ENCODE measurements at regions not wholly inside any gene's neighbourhood (a gene's known extent, or its start where the extent isn't known, plus 50 kb on each side); places are given as distances from the start of the nearest gene placed in this dataset.
A peak's percentile ranks its signal among the peaks of the same experiment; 100 is the strongest.

DNA sequence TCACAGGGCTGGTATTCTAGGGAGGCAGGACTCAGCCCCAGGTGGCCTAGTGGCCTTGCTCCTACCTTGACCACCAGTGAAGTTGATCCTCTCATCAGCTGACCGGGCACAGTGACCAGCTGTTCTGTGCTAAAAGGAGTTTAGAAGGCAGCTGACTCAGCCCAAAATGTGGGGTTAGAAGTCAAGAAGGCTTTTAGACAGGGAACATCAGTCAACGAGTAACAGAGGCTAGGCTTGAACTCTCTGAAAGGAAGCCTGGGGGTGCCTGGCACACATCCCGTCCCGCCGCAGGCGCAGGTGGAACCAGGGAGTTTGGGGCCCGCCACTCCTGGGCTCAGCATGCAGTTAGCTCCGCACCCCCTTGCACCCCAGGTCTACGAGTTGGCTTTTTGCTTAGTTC is 114.9 kb upstream of the SLC45A1 start:
- no peak for DNase-seq (ENCODE audit: low read depth)

DNA sequence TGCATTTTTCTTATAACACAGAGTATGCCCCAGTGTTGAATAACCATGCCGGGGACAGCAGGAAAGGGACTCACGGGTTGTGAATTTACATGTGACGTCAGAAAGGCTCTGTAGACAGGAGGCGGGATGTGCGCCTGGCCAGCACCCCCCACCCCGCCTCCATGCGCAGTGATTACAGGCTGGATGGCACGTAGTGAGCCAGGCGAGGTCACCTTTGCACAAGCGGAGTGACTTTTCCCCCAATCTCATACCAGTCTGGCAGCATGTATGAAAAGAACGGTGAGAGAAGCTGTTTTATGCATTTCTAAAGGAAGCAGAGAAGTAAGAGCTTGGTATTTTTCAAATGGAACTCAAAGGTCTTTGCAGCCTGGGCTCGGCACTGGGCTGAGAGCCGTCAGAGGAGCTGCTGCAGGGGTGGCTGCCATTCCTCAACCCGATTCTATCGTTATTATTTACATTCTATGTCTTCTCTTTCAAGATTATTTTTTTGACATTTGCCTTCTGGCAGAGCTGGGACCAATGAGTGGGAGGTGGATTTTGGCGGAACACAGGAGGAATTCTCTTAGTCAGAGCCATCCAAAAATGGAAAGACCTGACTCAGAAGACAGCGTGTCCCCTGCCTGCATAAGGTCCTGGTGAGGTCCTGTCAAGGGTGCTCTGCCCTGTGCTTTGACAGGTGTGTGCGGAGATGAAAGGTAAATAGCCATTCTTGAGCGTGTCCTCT is 115.6 kb upstream of the SLC45A1 start:
- peak; percentile 73 for DNase-seq (ENCODE audit: low read depth)

DNA sequence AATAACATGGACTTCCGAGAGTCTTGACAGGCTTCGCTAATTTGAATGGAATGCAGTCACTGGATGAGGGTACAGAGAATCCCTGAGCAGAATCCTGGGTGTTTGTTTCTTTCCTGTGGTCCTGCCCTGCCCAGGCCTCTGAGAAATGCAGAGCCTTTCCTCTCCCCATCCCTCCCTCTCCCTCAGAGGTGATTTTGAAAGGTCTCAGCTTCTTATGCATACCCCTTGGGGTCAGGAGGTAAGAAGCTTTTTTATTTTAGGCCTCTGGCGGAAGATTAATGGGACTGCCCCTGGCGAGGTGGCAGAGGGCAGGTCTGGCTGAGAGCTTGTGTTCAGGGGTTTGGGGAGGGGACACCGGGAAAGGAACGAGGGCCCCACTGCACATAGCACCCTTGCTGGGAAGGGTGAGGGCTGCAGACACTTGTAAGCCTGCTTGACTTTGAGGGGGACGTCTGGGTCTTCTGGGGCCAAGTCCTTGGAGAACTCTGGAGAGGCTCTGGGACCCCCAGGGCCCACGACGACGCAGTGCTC is 116.5 kb upstream of the SLC45A1 start:
- no peak for DNase-seq (ENCODE audit: low read depth)

DNA sequence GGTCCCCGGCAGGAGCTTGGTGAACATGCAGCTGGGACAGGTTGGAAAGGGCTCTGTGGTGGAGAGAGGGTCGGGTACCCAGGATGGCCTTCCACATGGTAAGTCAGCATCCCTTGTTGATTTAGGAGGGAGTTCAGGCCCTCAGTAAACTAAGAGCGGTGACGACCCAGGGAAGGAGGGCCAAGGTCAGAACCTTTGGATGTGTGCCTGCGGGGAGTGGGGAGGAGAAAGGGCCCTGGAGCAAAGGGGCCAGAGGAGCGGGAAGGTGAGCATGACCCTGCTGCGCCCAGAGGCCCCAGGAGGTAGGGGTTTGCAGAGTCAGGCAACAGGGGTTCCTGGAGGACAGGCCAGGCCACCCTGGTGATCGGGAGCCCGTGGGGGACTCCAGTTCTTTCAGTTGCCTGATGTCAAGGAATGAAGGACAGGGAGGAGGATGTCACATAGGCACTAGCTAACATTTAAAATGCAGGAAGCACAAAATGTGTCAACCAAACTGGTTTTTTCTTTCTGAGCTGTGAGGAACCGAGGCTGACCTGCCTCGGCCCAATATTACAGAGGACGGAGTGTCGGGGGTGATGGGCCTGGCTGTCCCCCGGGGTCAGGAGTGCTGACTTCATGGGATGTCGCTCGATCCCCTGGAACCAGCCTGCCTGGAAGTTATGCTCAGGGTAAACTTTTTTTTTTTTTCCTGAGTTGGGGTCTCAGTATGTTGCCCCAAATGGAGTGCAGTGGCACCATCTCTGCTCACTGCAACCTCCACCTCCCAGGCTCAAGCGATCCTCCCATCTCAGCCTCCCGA is 117.4 kb upstream of the SLC45A1 start:
- no peak for DNase-seq (ENCODE audit: low read depth)

DNA sequence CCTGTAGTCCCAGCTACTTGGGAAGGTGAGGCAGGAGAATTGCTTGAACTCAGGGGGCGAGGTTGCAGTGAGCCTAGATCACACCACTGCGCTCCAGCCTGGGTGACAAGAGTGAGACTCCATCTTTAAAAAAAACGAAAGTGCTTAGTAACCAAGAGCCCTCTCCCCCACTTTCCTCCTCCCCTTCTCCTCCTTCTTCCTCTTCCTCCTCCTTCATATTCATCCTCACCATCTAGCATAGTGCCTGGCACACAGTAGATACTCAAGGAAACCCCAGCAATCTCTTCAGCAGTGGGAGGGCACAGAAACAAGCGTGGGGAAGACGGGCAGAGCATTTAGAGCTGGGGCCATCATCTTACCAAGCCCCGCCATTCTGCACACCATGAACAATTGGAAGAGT is 119.4 kb upstream of the SLC45A1 start:
- DNase-seq (ENCODE audit: low read depth), result no peak

DNA sequence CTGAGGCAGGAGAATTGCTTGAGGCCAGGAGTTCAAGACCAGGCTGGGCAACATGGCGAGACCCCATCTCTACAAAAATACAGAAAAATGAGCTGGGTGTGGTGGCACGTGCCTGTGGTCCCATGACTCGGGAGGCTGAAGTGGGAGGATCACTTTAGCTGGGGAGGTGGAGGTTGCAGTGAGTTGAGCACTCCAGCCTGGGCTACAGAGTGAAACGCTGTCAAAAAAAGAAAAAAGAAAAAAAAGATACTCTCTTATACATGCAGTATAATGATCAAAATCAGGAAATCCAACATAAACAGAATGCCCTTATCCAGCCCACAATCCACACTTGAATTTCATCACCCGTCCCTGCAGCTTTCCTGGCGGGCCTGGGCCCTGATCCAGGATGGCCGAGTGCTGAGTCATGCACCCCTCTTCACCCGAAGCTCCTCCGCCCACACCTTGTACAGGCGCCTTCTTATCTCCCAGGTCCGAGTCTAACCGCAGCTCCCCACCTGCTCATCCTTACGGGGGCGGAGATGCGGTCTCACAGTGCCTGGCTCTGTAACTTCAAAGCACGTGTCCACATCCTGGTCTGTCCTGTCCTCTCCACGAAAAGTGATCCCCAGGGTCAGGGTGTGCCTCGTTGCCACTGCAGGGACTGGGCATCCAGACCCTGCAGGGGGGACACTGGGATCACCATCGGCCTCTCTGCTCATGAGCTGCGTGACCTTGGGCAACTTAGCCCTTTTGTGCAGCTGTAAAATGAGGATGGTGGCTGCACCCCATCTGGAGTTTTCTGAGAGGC is 120.2 kb upstream of the SLC45A1 start:
- peak; percentile 73 for DNase-seq (ENCODE audit: low read depth)

DNA sequence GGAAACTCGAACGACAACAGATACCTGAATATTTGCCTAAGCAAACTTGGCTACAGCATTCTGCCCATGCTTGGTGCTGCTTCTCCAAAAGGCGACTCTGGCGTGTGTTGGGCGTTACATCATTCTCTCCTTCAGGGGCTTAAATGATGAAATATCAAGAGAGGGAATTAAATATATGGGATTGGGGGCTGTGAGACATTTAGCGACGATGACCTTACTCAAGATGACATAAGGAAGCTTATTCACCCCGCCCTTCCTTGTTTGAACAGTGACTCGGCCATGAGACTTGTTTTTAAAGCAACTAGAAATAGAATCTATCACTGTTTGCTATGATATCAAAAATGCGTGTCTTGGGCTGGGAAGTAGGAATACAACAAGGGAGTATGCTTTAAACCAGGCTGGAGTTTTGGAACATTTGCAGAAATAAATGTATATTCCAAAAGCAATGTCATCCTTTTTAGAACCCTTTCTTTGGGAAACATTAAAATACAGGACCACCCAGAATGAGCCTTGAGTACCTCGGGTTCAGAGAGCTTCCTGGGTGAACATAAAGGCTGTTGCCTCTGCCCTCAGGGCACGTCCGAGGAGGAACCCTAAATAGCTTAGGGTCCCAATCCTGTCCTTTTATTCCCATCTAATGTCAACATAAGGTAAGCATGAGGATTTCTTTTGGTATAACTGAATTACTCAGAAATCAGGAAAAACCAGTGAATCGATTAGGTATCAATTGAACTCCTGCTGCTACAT is 123.3 kb upstream of the SLC45A1 start:
- peak; percentile 62 for DNase-seq (ENCODE audit: low read depth)

DNA sequence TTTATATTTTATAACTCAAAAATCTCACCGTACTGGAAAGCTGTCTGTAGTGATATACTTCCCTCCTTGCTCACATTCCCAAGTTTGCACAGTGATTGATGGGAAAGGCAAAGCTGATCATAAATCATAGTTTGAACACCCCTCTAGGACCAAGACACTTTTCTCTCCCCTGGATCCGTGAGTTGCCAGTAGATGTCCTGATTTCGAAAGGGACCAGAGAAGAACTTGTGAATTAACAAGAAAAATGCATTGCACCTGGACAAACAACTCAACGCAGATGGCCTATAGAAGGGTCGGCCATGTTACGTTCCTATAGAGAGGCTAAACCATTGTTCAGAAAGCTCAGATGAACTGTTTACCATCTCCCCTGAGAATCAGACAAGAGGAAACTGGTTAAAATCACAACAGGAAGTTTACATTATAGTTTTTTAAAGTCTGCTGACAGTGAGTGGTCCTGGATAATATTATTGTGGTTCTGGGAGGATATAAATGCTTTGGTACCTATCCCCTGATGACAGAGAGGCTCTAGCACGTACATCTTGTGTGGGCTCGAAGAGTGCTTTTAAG is 124.0 kb upstream of the SLC45A1 start:
- DNase-seq (ENCODE audit: low read depth), result no peak

DNA sequence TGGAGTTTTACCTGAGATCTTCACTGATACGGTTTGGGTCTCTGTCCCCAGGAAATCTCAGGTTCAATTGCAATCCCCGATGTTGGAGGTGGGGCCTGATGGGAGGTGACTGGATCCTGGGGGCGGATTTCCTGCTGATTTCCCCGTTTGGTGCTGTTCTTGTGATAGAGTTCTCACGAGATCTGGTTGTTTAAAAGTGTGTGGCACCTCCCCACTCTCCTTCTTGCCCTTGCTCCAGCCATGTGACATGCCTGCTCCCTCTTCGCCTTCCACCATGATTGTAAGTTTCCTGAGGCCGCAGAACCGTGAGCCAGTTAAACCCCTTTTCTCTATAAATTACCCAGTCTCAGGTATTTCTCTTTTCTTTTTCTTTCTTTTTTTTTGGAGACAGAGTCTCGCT is 126.4 kb upstream of the SLC45A1 start:
- no peak for DNase-seq (ENCODE audit: low read depth)

DNA sequence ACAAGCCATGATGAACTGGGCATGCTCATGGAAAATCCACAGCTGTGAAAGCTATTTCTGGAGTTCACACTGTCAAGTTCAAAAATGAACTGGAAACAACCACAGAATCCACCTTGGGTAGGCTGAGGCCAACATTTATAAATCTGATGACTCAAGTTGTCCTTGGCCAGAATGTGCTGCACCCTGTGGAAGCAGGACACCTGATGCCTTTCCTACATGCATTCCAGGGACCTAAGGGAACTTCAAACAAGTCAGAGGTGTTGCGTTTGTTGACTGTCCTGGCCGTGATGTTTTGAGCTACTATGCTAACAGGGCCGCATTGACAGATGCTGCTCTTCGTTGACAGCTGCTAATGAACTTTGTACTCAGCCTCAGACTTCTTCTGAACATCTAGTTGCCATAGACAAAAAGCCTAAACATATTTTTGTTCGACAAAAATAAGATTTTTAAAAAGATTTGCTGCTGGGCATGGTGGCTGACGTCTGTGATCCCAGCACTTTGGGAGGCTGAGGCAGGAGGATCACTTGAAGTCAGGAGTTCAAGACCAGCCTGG is 127.9 kb upstream of the SLC45A1 start:
- no peak for DNase-seq (ENCODE audit: low read depth)

DNA sequence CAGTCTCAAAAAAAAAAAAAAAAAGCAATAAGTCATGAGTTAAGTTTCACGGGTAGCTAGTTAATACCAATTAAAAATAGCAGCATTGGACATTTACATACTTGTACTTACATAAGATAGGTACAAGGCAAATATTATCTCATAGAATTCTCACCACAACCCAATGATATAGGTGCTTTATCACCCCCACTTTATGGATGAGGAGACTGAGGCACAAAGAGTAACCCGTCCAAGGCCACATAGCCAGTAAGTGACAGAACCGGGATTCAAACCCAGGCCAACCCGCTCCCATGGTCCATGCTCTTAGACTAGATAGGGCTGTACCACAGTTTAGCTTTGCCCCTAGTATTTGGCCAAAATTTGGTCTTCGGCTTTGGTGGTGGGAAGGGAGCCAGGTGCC is 132.5 kb upstream of the SLC45A1 start:
- no peak for DNase-seq (ENCODE audit: low read depth)

DNA sequence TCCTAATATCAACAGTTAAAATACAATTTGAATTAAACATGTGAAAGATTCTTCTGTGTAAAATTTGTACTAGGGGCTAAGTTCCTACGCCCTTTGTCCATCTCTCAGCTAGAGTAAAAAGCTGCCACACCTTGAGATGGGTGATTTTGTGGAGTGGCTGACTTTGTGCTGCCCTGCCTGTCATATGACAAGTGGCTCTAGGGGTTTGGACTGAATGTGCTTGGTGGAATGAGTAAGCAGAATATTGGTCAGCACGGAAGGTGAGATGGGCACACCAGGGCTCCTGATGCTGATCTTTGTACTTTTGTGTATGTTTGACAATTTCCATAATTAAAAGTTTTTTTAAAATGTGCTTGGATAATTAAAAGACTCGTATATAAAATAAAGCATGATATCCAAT is 133.6 kb upstream of the SLC45A1 start:
- no peak for DNase-seq (ENCODE audit: low read depth)

DNA sequence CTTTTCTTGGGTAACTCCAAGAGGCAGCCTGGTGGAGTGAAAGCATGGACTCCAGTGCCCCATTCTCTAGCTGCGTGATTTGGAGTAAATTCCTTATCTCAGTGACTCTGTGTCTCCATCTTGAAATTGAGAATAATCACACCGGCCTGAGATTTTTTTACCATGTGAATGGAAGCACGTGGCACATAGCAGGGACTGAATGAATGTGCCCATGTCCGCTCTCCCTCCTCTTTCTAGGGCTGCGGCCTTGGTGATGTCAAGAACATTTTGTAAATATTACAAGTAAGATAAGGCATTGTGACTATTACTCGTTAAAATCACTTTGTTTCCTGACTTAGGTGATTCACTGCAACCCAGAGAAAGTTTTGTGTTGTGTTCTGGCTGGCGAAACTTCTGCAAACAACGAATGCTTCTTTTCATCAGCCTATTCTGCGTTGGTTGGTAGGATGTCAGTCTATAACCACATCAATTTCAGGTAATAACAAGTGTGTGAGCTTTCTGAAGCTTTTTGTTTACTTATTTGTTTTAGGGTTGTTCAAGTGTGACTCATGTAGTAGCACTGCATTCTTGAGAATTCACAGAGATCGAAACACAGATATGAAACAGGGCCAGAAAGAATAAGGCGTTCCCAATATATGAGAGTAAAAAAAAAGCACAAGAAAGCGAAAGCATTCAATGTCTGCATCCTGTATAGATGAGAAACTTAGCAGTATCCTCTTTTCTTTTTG is 135.7 kb upstream of the SLC45A1 start:
- DNase-seq (ENCODE audit: low read depth), result no peak

DNA sequence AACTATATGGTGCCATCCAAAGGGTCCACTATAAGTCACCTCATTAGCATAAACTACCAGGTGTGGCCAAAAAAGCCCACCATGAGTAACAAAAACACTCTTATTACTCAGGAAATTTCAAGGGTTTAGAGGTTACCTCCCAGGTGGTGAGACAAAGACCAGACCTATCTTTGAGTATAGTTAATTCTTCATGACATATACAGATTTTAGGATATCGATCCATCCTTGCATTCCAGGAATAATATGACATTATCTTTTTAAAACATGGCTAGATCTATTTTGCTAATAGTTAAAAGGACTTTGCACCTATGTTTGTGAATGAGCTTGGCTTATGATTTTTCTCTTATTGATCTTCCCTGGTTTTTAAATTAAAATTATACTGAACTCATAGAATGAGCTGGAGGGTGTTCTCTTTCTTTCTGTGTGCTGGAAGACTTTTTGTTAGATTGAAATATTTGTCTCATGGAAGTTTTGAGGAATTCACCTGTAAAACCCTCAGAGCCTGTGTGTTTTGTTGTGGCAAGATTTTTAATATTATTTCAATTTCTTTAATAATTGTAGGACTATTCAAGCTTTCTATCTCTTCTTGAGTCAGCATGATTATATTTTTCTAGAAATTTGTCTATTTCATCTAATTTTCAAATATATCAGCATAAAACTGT is 138.7 kb upstream of the SLC45A1 start:
- no peak for DNase-seq (ENCODE audit: low read depth)

DNA sequence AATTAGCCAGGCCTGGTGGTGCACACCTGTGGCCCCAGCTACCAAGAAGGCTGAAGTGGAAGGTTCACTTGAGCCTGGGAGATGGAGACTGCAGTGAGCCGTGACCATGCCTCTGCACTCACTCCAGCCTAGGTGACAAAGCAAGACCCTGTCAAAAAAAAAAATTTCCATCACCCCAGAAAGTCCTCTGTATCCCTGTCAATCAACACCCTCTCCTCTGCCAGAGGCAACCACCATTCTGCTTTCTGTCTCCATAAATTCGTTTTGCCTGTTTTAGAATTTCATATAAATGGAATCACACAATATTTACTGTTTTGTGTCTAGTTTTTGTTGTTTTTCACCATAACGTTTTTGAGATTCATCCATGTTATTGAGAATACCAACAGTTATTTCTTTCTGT is 141.6 kb upstream of the SLC45A1 start:
- DNase-seq (ENCODE audit: low read depth), result no peak

DNA sequence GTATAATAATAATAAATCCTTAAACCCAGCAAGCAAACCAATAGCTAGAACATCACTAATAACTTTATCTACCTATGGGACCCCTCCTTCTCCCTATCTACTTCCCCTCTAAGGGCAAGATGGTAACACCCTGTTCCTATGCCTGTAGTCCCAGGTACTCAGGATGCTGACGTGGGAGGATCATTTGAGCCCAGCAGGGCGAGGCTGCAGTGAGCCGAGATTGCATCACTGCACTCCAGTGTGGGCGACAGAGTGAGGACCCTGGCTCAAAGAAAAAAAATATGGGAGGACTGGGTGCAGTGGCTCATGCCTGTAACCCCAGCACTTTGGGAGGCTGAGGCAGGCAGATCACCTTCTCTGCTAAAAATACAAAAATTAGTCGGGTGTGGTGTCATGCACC is 143.1 kb upstream of the SLC45A1 start:
- no peak for DNase-seq (ENCODE audit: low read depth)

DNA sequence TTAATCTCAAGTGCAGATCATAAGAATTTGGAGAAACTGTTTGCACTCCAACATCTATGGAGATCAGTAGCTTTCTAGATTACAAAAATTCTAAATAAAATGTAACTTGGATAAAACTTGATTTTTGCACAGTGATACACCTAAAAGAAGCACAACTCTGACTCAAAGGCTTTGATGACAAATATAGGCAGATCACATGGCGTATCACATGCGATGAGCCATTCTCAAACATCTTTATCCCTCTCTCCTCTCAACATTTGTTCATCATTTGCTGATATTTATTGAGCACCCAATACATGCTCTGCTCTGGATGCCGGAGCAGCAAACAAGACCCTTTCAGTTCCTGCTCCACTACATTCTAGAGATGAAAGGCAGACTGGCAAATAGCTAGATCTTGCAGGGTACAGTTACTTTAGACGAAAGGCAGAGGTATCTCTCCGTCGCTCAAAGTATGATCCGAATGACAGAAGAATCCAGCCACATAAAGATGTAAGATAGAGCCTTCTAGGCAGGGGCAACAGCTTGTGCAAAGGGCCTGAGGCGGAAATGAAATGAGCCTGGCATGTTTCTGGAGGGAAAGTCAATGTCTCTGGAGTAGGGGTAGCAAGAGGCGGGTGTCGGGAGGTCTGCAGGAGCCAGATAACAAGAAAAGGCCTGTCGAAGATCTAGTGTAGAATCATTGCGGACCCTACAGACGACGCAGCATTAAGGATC is 145.8 kb upstream of the ERRFI1 start:
- no peak for DNase-seq (ENCODE audit: low read depth)

DNA sequence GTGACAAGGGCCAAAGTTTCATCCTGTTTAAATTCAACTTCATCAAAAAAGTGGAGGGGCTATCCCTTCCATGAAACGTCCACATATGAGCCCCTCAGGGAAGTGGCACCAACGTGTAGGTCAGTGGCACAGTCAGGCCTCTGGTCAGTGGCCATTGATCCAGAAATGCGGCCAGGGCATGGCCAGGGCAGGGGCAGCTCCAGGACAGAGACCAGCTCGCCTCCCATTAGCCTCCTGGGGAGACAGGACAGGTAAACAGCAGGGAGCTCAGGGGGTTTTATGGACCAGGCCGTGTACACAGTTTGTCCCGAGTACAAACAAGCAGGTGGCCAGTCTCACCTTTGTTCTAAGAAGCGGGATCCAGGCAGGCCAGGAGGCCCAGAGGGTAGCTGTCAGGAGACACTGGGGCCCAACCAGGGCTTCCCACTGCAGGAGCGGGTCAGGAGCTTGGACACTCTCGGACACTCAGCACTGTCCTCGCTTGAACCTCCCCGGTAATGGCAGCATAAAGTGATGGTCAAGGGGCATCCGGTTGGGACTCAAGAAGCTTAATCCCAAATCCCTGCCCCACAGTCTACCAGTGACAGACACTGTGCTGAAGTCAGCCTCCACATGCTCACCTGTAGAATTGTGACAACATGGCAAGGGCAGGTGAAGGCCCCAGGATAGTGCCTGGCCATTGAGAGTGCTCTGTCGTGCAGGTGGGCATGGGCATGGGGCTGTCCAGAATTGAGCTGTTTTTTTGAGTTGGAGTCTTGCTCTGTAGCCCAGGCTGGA is 144.1 kb upstream of the ERRFI1 start:
- no peak for DNase-seq (ENCODE audit: low read depth)

All from stromal cell of bone marrow (primary cell).